Endodermal cell (in vitro differentiated cells): ENCODE measurements at regions not wholly inside any gene's neighbourhood (a gene's known extent, or its start where the extent isn't known, plus 50 kb on each side); places are given as distances from the start of the nearest gene placed in this dataset.

Source experiments
- DNase-seq: peaks from one replicate; pipeline ENCODE4 v3.0.0-alpha.2; 2017
- H3K27ac ChIP-seq: 2 replicates; pipeline ENCODE4 v1.5.1; 2013; ENCODE audit warnings: mild to moderate bottlenecking, low read depth, low read length, moderate library complexity
- H3K27me3 ChIP-seq: 2 replicates; pipeline ENCODE4 v1.6.1; 2013; ENCODE audit warnings: mild to moderate bottlenecking, low read length, moderate library complexity; ENCODE audit not compliant: insufficient read depth, control insufficient read depth, poor library complexity, severe bottlenecking
- H3K36me3 ChIP-seq: 2 replicates; pipeline ENCODE4 v1.7.0; 2013; ENCODE audit warnings: mild to moderate bottlenecking, low read length, moderate library complexity; ENCODE audit not compliant: control insufficient read depth, insufficient read depth
- H3K4me1 ChIP-seq: one replicate; pipeline ENCODE4 v1.7.0; 2013; ENCODE audit warnings: low read length; ENCODE audit not compliant: control insufficient read depth, insufficient read depth
- H3K4me3 ChIP-seq: 2 replicates; pipeline ENCODE4 v1.5.1; 2013; ENCODE audit warnings: mild to moderate bottlenecking, low read length, moderate library complexity
- H3K9ac ChIP-seq: 2 replicates; pipeline ENCODE4 v1.6.1; 2013; ENCODE audit warnings: mild to moderate bottlenecking, low read length, moderate library complexity; ENCODE audit not compliant: poor library complexity, severe bottlenecking; ENCODE audit errors: extremely low read depth
- H3K9me3 ChIP-seq: 2 replicates; pipeline ENCODE4 v1.6.1; 2013; ENCODE audit warnings: mild to moderate bottlenecking, low read length, moderate library complexity; ENCODE audit not compliant: control insufficient read depth
- H3K27ac Mint-ChIP-seq: 2 replicates; pipeline ENCODE4 v1.8.0; 2020; ENCODE audit warnings: mixed read lengths
- H3K27me3 Mint-ChIP-seq: 2 replicates; pipeline ENCODE4 v1.8.0; 2021; ENCODE audit warnings: mild to moderate bottlenecking, mixed read lengths; ENCODE audit not compliant: insufficient read depth
- H3K36me3 Mint-ChIP-seq: 2 replicates; pipeline ENCODE4 v1.8.0; 2020; ENCODE audit warnings: low read depth, mixed read lengths
- H3K4me1 Mint-ChIP-seq: 2 replicates; pipeline ENCODE4 v1.8.0; 2020; ENCODE audit warnings: mixed read lengths
- H3K4me3 Mint-ChIP-seq: 2 replicates; pipeline ENCODE4 v1.8.0; 2020; ENCODE audit warnings: mild to moderate bottlenecking, moderate library complexity, mixed read lengths
- H3K9me3 Mint-ChIP-seq: 2 replicates; pipeline ENCODE4 v1.8.0; 2020; ENCODE audit warnings: mild to moderate bottlenecking, mixed read lengths
- CTCF ChIP-seq: fragments of 200-600 bp; sonication (generic); conservative IDR thresholded peaks from 2 replicates; pipeline ENCODE4 v1.5.0; 2021; ENCODE audit warnings: antibody characterized with exemption, mild to moderate bottlenecking
- WGBS, 2 experiments: methylation state at CpG; one replicate each; pipeline versions ENCODE4 v1.1.5 to v1.1.7; 2013; ENCODE audit warnings: missing lambda C conversion rate in 2 of 2, mixed read lengths in 1 of 2; ENCODE audit not compliant: insufficient coverage in 1 of 2, insufficient read length in 1 of 2; 5-methylcytosine and 5-hydroxymethylcytosine counted together

- Mint-ChIP-seq H3K27ac (no peak overlapping the region), H3K36me3 (no peaks in the 10 kb centered on the region)
- no peak for TF ChIP-seq CTCF
Observed at GRCh38 chr5:79853028-79853427, 138.0 kb downstream of the MTX3 start.

DNA sequence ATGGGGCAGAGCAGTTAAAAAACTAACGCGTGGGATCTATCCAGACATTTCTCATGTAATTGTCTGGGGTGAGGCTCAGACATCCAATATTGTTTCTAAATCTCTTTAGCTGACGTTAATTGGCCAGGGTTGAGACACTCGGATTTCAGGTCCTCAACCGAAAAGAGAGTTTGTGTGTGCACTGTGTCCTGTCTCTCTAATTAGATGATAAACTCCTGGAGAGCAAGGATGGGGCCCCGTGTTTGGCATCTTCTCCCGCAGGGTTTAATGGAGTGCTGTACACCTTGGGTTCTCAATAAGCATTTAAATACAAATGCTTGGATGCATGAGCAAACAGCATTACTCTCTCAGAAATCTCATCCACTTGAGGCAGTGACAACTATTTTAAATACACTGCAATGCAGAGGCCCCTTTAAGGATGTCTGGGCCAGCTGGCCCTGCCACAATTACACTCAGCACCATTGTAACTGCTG is 139.6 kb downstream of the MTX3 start:
- H3K9me3 ChIP-seq = no peaks in the 10 kb centered on the region
- Mint-ChIP-seq H3K4me1 (peaks cover 8% of the 10 kb centered on the region), H3K4me3 (no peak overlapping the region), H3K9me3 (no peaks in the 10 kb centered on the region), H3K27me3 (no peaks in the 10 kb centered on the region), H3K27ac (no peak overlapping the region), H3K36me3 (no peaks in the 10 kb centered on the region)
- no peak for TF ChIP-seq CTCF
- no peaks in the 10 kb centered on the region for H3K27me3 ChIP-seq
- H3K27ac ChIP-seq = no peak overlapping the region
- 87 to 90% methylated on average over 7 of the region's 7 CpGs for WGBS, 2 experiments
- H3K36me3 ChIP-seq = no peaks in the 10 kb centered on the region
- H3K4me3 ChIP-seq = no peak overlapping the region
- H3K4me1 ChIP-seq = no peaks in the 10 kb centered on the region
- no peak overlapping the region for H3K9ac ChIP-seq
- no peak for DNase-seq

More at GRCh38 chr5:79853028-79853427, 138.0 kb downstream of the MTX3 start:
- no peaks in the 10 kb centered on the region for H3K27me3 ChIP-seq
- DNase-seq = no peak
- Mint-ChIP-seq H3K4me3 (no peak overlapping the region), H3K4me1 (peaks cover 8% of the 10 kb centered on the region), H3K27me3 (no peaks in the 10 kb centered on the region), H3K9me3 (no peaks in the 10 kb centered on the region)
- no peak overlapping the region for H3K4me3 ChIP-seq
- H3K4me1 ChIP-seq = no peaks in the 10 kb centered on the region
- H3K27ac ChIP-seq = no peak overlapping the region
- no peak overlapping the region for H3K9ac ChIP-seq
- no peaks in the 10 kb centered on the region for H3K9me3 ChIP-seq
- WGBS, 2 experiments = 93 to 100% methylated on average over 1 to 3 of the region's 3 CpGs
- H3K36me3 ChIP-seq = no peaks in the 10 kb centered on the region

DNA sequence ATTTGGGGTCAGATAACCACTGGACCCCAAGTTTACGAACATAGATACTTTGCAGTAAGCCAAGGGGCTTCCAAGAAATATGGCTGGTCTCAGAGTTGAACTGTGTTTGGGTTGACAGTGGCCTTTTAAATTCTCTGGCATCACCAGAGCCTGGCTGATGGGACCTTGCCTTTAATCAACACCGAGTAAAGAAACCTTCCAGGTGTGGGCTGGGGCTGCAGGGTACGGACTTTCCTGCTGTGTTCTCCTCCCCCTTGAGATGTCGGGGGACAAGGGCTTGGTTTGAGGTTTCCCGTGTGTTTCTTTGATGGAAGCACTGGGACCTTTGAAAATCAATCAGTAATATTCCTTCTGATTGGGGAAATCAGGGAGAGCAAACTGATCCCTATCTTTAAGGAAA is 140.1 kb downstream of the MTX3 start:
- Histone ChIP-seq H3K9ac (no peak overlapping the region), H3K4me3 (no peak overlapping the region), H3K4me1 (no peaks in the 10 kb centered on the region), H3K27ac (no peak overlapping the region), H3K27me3 (no peaks in the 10 kb centered on the region), H3K9me3 (no peaks in the 10 kb centered on the region), H3K36me3 (no peaks in the 10 kb centered on the region)
- no peak for DNase-seq
- Mint-ChIP-seq H3K4me1 (peaks cover 8% of the 10 kb centered on the region), H3K9me3 (no peaks in the 10 kb centered on the region), H3K27me3 (no peaks in the 10 kb centered on the region), H3K36me3 (no peaks in the 10 kb centered on the region), H3K27ac (no peak overlapping the region), H3K4me3 (no peak overlapping the region)
- TF ChIP-seq CTCF = no peak
- WGBS, 2 experiments = 96 to 100% methylated on average over 5 of the region's 5 CpGs
